ENCODE measurements at regions not wholly inside any gene's neighbourhood (a gene's known extent, or its start where the extent isn't known, plus 50 kb on each side); places are given as distances from the start of the nearest gene placed in this dataset.

DNA sequence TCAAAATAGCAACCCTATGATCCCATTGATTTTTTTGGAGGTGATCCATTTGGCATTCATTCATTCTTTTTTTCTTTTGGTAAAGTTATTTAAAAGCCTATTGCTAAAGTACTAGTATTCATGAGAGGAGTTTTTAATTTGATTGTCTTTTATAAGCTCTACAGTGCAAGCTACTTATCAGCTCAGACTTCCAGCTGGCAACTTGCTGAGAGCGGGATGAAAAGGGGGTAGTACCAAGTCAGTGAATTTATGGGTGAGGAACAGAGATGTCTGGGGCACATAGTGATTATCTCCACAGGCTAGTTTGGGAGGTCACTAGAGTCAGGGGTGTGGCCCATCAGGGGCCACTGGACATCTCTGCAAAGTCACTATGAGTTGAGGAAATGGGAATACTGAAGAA, 202.4 kb downstream of the PIK3C3 start:
- H3K27me3 ChIP-seq = no peaks in the 10 kb centered on the region
- no peak overlapping the region for H3K27ac ChIP-seq
- no peaks in the 10 kb centered on the region for H3K9me3 ChIP-seq
- intact Hi-C loops (cut with DNase I; ENCODE audit: low total_unique reads) = no loop called here
- H3K36me3 ChIP-seq = no peaks in the 10 kb centered on the region
- no peak for DNase-seq
- in situ Hi-C loops (cut with MboI; ENCODE audit: low pct_ligation_motif_present in 1 of 4, low pct_unique_long_range_greater_than_20kb in 1 of 4, low sequenced_read_pairs in 3 of 4) = no loop called here
- WGBS, 2 donors (ENCODE audit: low coverage in 1 of 2) = 92 to 93% methylated on average over 1 of the region's 1 CpG
- no peak overlapping the region for H3K4me3 ChIP-seq
- no peaks in the 10 kb centered on the region for H3K4me1 ChIP-seq
- TF ChIP-seq EP300 (IDR thresholded peaks at IDR 0.05; ENCODE audit: low read depth) = no peak
- TF ChIP-seq CTCF (IDR thresholded peaks at IDR 0.05) = no peak
- no peak for TF ChIP-seq POLR2A (IDR thresholded peaks at IDR 0.05)
- TF ChIP-seq POLR2AphosphoS5 (IDR thresholded peaks at IDR 0.05) = no peak

GRCh38 chr18:42157878-42158277, 202.8 kb downstream of the PIK3C3 start:
- WGBS, 2 donors (ENCODE audit: low coverage in 1 of 2) = 71 to 74% methylated on average over 1 to 2 of the region's 2 CpGs

DNA sequence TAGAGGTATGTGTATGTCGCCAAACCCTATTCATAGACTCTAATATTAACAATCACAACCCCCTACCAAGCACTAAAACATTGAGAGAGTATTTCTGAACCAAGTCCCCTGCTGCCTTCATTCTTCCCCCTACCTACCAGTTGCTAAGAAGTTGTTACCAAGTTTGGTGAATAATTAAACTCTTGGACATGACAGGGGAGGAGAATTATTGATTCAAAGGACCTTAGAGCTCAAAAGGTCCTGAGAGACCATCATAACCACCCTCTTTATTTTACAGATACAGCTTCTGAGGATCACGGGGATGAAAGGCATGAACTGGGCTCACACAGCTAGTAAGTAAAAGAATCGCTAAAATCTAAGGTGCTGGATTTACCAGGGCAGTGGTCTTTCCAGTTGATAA, 204.1 kb downstream of the PIK3C3 start:
- no peaks in the 10 kb centered on the region for H3K36me3 ChIP-seq
- in situ Hi-C loops (cut with MboI; ENCODE audit: low pct_ligation_motif_present in 1 of 4, low pct_unique_long_range_greater_than_20kb in 1 of 4, low sequenced_read_pairs in 3 of 4) = no loop called here
- DNase-seq = no peak
- no peaks in the 10 kb centered on the region for H3K4me1 ChIP-seq
- H3K9me3 ChIP-seq = no peaks in the 10 kb centered on the region
- no peaks in the 10 kb centered on the region for H3K27me3 ChIP-seq
- intact Hi-C loops (cut with DNase I; ENCODE audit: low total_unique reads) = no loop called here
- no peak overlapping the region for H3K27ac ChIP-seq
- H3K4me3 ChIP-seq = no peak overlapping the region
- TF ChIP-seq EP300 (IDR thresholded peaks at IDR 0.05; ENCODE audit: low read depth) = no peak
- no peak for TF ChIP-seq POLR2AphosphoS5 (IDR thresholded peaks at IDR 0.05)
- TF ChIP-seq POLR2A (IDR thresholded peaks at IDR 0.05) = no peak
- TF ChIP-seq CTCF (IDR thresholded peaks at IDR 0.05) = no peak
- 67 to 88% methylated on average over 2 to 3 of the region's 3 CpGs for WGBS, 2 donors (ENCODE audit: low coverage in 1 of 2)

More at GRCh38 chr18:42157878-42158277, 202.8 kb downstream of the PIK3C3 start:
- Histone ChIP-seq H3K4me1 (no peaks in the 10 kb centered on the region), H3K4me3 (no peak overlapping the region), H3K9me3 (no peaks in the 10 kb centered on the region), H3K27ac (no peak overlapping the region), H3K36me3 (no peaks in the 10 kb centered on the region), H3K27me3 (no peaks in the 10 kb centered on the region)
- no peak for DNase-seq
- in situ Hi-C loops (cut with MboI; ENCODE audit: low pct_ligation_motif_present in 1 of 4, low pct_unique_long_range_greater_than_20kb in 1 of 4, low sequenced_read_pairs in 3 of 4) (no loop called here), intact Hi-C loops (cut with DNase I; ENCODE audit: low total_unique reads) (no loop called here)
- TF ChIP-seq EP300 (IDR thresholded peaks at IDR 0.05; ENCODE audit: low read depth) = no peak
- TF ChIP-seq CTCF (IDR thresholded peaks at IDR 0.05) = no peak
- TF ChIP-seq POLR2A (IDR thresholded peaks at IDR 0.05) = no peak
- no peak for TF ChIP-seq POLR2AphosphoS5 (IDR thresholded peaks at IDR 0.05)

DNA sequence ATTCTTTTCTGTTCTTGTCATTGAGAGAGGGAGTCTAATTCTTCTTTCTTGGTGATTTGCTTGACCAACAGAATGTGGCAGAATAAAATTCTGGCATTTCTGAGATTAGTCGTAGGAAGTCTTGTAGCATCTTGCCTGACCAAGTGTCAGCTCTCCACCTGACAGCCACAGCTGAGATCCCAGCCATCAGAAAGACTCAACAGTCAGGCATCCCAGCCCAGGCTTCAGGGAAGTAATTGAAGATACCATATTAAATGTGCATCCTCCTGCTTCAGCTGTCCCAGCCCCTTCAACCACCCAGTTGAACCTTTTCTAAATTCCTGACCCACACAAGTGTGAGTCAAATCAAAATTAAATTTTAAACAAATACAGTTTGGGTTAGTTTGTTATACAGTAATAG, 208.3 kb downstream of the PIK3C3 start:
- Histone ChIP-seq H3K36me3 (no peaks in the 10 kb centered on the region), H3K9me3 (no peaks in the 10 kb centered on the region), H3K4me1 (no peaks in the 10 kb centered on the region), H3K27ac (no peak overlapping the region), H3K27me3 (no peaks in the 10 kb centered on the region), H3K4me3 (no peak overlapping the region)
- intact Hi-C loops (cut with DNase I; ENCODE audit: low total_unique reads) (no loop called here), in situ Hi-C loops (cut with MboI; ENCODE audit: low pct_ligation_motif_present in 1 of 4, low pct_unique_long_range_greater_than_20kb in 1 of 4, low sequenced_read_pairs in 3 of 4) (no loop called here)
- TF ChIP-seq EP300 (IDR thresholded peaks at IDR 0.05; ENCODE audit: low read depth) = no peak
- no peak for TF ChIP-seq POLR2AphosphoS5 (IDR thresholded peaks at IDR 0.05)
- no peak for TF ChIP-seq POLR2A (IDR thresholded peaks at IDR 0.05)
- TF ChIP-seq CTCF (IDR thresholded peaks at IDR 0.05) = no peak
- no peak for DNase-seq
- WGBS, 2 donors (ENCODE audit: low coverage in 1 of 2) = 88% methylated on average over 1 of the region's 1 CpG; no CpG with 5 or more reads in 1 of the 2 donors
